DMS153 treated with DMSO at 0.1 percent for 48 hours (cell line): ENCODE measurements at regions not wholly inside any gene's neighbourhood (a gene's known extent, or its start where the extent isn't known, plus 50 kb on each side); places are given as distances from the start of the nearest gene placed in this dataset.
A peak's percentile ranks its signal among the peaks of the same experiment; 100 is the strongest.

Experiments
- DNase-seq: peaks from one replicate; lab custom pipeline; 2025; ENCODE audit not compliant: unreplicated experiment; lab: John Stamatoyannopoulos, UW

GRCh38 chr7:22008087-22008486 lies 62.4 kb upstream of the CDCA7L start:
- DNase-seq: no peak

GRCh38 chr7:22005151-22005550 lies 59.5 kb upstream of the CDCA7L start:
- no peak for DNase-seq

GRCh38 chr7:22002726-22003125 lies 57.0 kb upstream of the CDCA7L start:
- DNase-seq: no peak

GRCh38 chr7:22001345-22002004 lies 55.8 kb upstream of the CDCA7L start:
- peak; percentile 80 for DNase-seq

- DNase-seq: no peak
These were observed 54.2 kb upstream of the CDCA7L start for GRCh38 chr7:21999896-22000295.

DNA sequence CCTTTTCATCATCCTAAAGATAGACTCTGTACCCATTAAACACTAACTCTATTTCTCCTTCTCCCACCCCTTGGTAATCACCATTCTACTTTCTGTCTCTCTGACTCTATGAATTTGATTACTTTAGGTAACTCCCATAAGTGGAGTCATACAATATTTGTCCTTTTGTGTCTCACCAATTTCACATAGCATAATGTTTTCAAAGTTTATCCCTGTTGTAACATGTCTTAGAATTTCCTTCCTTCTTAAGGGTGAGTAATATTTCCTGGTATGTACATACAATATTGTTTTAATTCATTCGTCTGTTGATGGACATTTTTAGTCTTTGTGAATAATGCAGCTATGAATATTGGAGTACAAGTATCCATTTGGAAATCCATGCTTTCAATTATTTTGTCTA lies 50.9 kb upstream of the CDCA7L start:
- DNase-seq: no peak
